ENCODE measurements at regions not wholly inside any gene's neighbourhood (a gene's known extent, or its start where the extent isn't known, plus 50 kb on each side); places are given as distances from the start of the nearest gene placed in this dataset.

GRCh38 chr2:17430326-17430725 lies 87.9 kb downstream of the RAD51AP2 start:
- Histone ChIP-seq H3K4me3 (ENCODE audit: low read depth in 2 of 2, low read length in 2 of 2) (no peak overlapping the region), H3K9me3 (ENCODE audit: control insufficient read depth, insufficient read depth, low read depth, low read length) (no peaks in the 10 kb centered on the region; the same call in 1 of the 2 replicates), H3K4me1 (ENCODE audit: control insufficient read depth, insufficient read depth, low read length) (no peaks in the 10 kb centered on the region), H3K27ac (ENCODE audit: low read length) (no peak overlapping the region), H3K27me3 (ENCODE audit: control insufficient read depth, insufficient read depth, low read length) (no peaks in the 10 kb centered on the region), H3K36me3 (ENCODE audit: control insufficient read depth, insufficient read depth, low read length) (no peaks in the 10 kb centered on the region)
- no peak for ATAC-seq
- in situ Hi-C loops (cut with HindIII; ENCODE audit: low pct_unique_long_range_greater_than_20kb, low sequenced_read_pairs) = no loop called here
- BruUV-seq (replicated peaks) = no TSS peak
- CTCF ChIA-PET = no interaction called here
- intact Hi-C loops (cut with micrococcal nuclease; ENCODE audit: unreplicated experiment) = no loop called here
- POLR2A ChIA-PET = no interaction called here
- TF ChIP-seq POLR2AphosphoS5 (IDR thresholded peaks at IDR 0.05; ENCODE audit: low read depth, low read length) (no peak), SIN3A (IDR thresholded peaks at IDR 0.05; ENCODE audit: borderline replicate concordance, insufficient read depth, low read depth, low read length) (no peak), REST (IDR thresholded peaks at IDR 0.05; ENCODE audit: insufficient read depth in 1 of 2, low read depth in 2 of 2, low read length in 1 of 2) (no peak), TCF7L2 (IDR thresholded peaks at IDR 0.05; ENCODE audit: low read depth, low read length) (no peak)
- TF ChIP-seq, protein P1, sequence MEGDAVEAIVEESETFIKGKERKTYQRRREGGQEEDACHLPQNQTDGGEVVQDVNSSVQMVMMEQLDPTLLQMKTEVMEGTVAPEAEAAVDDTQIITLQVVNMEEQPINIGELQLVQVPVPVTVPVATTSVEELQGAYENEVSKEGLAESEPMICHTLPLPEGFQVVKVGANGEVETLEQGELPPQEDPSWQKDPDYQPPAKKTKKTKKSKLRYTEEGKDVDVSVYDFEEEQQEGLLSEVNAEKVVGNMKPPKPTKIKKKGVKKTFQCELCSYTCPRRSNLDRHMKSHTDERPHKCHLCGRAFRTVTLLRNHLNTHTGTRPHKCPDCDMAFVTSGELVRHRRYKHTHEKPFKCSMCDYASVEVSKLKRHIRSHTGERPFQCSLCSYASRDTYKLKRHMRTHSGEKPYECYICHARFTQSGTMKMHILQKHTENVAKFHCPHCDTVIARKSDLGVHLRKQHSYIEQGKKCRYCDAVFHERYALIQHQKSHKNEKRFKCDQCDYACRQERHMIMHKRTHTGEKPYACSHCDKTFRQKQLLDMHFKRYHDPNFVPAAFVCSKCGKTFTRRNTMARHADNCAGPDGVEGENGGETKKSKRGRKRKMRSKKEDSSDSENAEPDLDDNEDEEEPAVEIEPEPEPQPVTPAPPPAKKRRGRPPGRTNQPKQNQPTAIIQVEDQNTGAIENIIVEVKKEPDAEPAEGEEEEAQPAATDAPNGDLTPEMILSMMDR (IDR thresholded peaks at IDR 0.05) = no peak
- DNase-seq (ENCODE audit: low read depth, low spot score) = no peak

- CTCF ChIA-PET = no interaction called here
- H3K4me3 ChIP-seq (ENCODE audit: low read depth in 2 of 2, low read length in 2 of 2) = no peak overlapping the region
- no peaks in the 10 kb centered on the region for H3K4me1 ChIP-seq (ENCODE audit: control insufficient read depth, insufficient read depth, low read length)
- in situ Hi-C loops (cut with HindIII; ENCODE audit: low pct_unique_long_range_greater_than_20kb, low sequenced_read_pairs) (no loop called here), intact Hi-C loops (cut with micrococcal nuclease; ENCODE audit: unreplicated experiment) (no loop called here)
- H3K27me3 ChIP-seq (ENCODE audit: control insufficient read depth, insufficient read depth, low read length) = no peaks in the 10 kb centered on the region
- no peak overlapping the region for H3K27ac ChIP-seq (ENCODE audit: low read length)
- H3K36me3 ChIP-seq (ENCODE audit: control insufficient read depth, insufficient read depth, low read length) = no peaks in the 10 kb centered on the region
- TF ChIP-seq SIN3A (IDR thresholded peaks at IDR 0.05; ENCODE audit: borderline replicate concordance, insufficient read depth, low read depth, low read length) (no peak), POLR2AphosphoS5 (IDR thresholded peaks at IDR 0.05; ENCODE audit: low read depth, low read length) (no peak), REST (IDR thresholded peaks at IDR 0.05; ENCODE audit: insufficient read depth in 1 of 2, low read depth in 2 of 2, low read length in 1 of 2) (no peak), TCF7L2 (IDR thresholded peaks at IDR 0.05; ENCODE audit: low read depth, low read length) (no peak)
- TF ChIP-seq, protein P1 (IDR thresholded peaks at IDR 0.05) = no peak
- H3K9me3 ChIP-seq (ENCODE audit: control insufficient read depth, insufficient read depth, low read depth, low read length) = no peaks in the 10 kb centered on the region; the same call in 1 of the 2 replicates
- ATAC-seq = no peak
- no TSS peak for BruUV-seq (replicated peaks)
- no peak for DNase-seq (ENCODE audit: low read depth, low spot score)
- POLR2A ChIA-PET = no interaction called here
Measured at GRCh38 chr2:17429130-17429529, 89.1 kb downstream of the RAD51AP2 start.

All from Panc1 (cell line).